ENCODE measurements at regions not wholly inside any gene's neighbourhood (a gene's known extent, or its start where the extent isn't known, plus 50 kb on each side); places are given as distances from the start of the nearest gene placed in this dataset.

DNA sequence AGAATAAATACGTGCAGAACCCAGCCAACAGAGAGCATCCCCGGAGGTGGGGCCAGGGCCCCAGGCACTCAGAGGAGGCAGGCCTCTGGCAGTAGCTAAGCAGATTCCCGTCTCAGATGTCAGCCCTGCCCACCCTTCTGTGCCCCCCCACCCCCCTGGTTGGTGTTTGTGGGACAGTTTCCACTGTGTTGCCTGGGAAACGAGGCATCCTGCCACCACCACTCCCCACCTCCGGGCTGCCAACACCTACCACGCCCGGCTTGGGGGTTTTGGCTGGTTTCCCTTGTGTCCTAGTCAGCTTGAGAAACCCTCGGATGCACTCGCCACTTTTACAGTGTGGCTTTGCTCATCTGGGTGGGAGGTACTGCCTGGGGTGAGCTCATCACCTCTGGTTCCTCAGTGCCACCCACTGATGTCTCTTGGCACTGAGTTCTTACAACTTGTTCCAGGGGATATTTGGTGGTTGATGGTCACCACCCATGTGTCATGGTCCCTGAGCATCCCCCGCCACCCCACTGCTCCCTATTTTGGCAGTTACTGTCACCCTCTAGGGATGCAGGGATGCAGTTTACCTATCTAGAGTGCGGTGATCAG is 72.4 kb upstream of the YWHAQ start:
- no peaks in the 10 kb centered on the region for H3K9me3 ChIP-seq
- ATAC-seq, result peak; percentile 61
- peak in 1 of 3 donors; percentile 67 for DNase-seq
- H3K4me3 ChIP-seq, result no peak overlapping the region
- TF ChIP-seq, protein P1, sequence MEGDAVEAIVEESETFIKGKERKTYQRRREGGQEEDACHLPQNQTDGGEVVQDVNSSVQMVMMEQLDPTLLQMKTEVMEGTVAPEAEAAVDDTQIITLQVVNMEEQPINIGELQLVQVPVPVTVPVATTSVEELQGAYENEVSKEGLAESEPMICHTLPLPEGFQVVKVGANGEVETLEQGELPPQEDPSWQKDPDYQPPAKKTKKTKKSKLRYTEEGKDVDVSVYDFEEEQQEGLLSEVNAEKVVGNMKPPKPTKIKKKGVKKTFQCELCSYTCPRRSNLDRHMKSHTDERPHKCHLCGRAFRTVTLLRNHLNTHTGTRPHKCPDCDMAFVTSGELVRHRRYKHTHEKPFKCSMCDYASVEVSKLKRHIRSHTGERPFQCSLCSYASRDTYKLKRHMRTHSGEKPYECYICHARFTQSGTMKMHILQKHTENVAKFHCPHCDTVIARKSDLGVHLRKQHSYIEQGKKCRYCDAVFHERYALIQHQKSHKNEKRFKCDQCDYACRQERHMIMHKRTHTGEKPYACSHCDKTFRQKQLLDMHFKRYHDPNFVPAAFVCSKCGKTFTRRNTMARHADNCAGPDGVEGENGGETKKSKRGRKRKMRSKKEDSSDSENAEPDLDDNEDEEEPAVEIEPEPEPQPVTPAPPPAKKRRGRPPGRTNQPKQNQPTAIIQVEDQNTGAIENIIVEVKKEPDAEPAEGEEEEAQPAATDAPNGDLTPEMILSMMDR (IDR thresholded peaks at IDR 0.05), result no peak
- intact Hi-C loops (cut with DNase I, micrococcal nuclease), result no loop called here
- H3K36me3 ChIP-seq (ENCODE audit: low read depth), result no peaks in the 10 kb centered on the region
- no peaks in the 10 kb centered on the region for H3K4me1 ChIP-seq (ENCODE audit: low read depth)

DNA sequence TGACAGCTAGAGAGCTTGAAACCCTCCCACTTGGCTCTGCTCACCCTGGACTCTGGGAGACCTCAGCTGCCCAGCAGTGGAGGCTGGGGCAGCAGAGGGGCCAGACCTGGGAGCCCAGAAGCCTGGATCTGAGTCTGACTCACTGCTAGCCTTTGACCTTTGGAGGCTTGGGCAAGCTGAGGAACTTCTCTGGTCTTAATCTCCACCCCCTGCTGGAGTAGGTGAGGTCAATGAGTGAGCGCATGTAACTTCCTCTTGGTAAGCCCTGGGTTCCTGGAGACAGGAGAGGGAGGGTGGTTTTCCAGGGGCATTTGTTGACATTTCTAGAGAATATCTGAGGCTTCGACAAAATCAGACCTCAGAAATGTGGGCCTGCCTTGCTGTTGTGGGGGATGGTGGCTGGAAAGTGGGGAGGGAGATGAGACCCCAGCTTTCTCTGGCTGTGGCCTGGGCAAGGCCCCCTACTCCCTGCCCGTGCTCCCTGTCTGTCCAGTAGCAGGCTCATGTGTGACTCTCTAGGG is 73.0 kb upstream of the YWHAQ start:
- intact Hi-C loops (cut with DNase I, micrococcal nuclease), result no loop called here
- TF ChIP-seq, protein P1 (IDR thresholded peaks at IDR 0.05), result no peak
- H3K4me3 ChIP-seq, result no peak overlapping the region
- ATAC-seq (peak; percentile 87), DNase-seq (peak in 1 of 3 donors; percentile 17)
- H3K9me3 ChIP-seq, result no peaks in the 10 kb centered on the region
- no peaks in the 10 kb centered on the region for H3K4me1 ChIP-seq (ENCODE audit: low read depth)
- H3K36me3 ChIP-seq (ENCODE audit: low read depth), result no peaks in the 10 kb centered on the region

DNA sequence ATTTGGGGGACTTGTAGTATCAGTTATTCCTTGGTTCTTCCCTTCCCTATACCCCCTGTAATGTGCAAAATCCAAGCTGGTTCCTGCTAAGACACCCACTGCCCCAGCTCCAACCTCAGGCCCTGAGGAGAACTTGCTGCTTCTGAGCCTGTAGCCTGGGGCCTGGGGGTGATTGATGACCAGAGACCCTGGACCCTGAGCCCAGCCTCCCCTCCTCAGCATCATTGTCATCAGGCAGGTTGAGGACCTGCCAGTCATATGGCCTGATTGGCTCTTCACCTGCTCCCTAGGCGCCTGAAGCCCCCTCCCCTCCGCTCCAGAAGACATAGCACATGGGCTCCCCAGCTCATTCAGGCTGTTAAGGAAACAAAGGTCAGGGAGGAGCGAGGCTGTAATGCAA is 73.8 kb upstream of the YWHAQ start:
- Histone ChIP-seq H3K4me1 (ENCODE audit: low read depth) (no peaks in the 10 kb centered on the region), H3K4me3 (no peak overlapping the region), H3K36me3 (ENCODE audit: low read depth) (no peaks in the 10 kb centered on the region), H3K9me3 (no peaks in the 10 kb centered on the region)
- TF ChIP-seq, protein P1 (IDR thresholded peaks at IDR 0.05), result no peak
- intact Hi-C loops (cut with DNase I, micrococcal nuclease), result no loop called here
- DNase-seq (no peak), ATAC-seq (no peak)

DNA sequence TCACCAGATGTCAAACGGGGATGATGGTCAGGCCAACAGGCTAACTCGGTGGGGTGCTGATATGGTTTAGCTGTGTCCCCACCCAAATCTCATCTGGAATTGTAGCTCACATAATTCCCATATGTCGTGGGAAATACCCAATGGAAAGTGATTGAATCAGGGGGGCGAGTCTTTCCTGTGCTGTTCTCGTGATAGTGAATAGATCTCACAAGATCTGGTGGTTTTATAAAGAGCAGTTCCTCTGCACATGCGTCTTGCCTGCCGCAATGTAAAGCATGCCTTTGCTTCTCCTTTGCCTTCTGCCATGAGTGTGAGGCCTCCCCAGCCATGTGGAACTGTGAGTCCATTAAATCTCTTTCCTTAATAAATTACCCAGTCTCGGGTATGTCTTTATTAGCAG is 74.4 kb upstream of the YWHAQ start:
- H3K36me3 ChIP-seq (ENCODE audit: low read depth), result no peaks in the 10 kb centered on the region
- TF ChIP-seq, protein P1 (IDR thresholded peaks at IDR 0.05), result no peak
- ATAC-seq (no peak), DNase-seq (no peak)
- no peak overlapping the region for H3K4me3 ChIP-seq
- no peaks in the 10 kb centered on the region for H3K9me3 ChIP-seq
- H3K4me1 ChIP-seq (ENCODE audit: low read depth), result no peaks in the 10 kb centered on the region
- intact Hi-C loops (cut with DNase I, micrococcal nuclease), result no loop called here

DNA sequence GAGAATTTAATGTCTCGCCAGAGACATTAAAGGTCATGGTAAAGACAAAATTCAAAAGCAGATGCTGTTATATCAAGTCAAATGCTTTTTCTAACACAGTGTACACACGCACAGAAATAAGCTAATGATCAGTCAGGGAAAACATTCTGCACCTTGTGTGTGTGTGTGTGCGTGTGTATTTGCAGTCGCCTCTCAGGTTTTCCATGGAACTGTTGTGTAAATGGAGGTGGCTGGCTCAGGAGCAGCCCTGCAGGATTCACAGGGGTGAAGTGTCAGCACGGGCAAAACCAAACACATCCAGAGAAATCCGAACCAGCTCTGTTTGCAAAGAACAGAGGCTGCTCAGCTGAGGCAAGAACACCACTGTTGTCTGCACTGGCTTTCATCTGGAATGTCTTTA is 76.2 kb upstream of the YWHAQ start:
- Histone ChIP-seq H3K9me3 (no peaks in the 10 kb centered on the region), H3K4me3 (no peak overlapping the region), H3K36me3 (ENCODE audit: low read depth) (no peaks in the 10 kb centered on the region), H3K4me1 (ENCODE audit: low read depth) (no peaks in the 10 kb centered on the region)
- intact Hi-C loops (cut with DNase I, micrococcal nuclease), result no loop called here
- ATAC-seq (no peak), DNase-seq (no peak)
- TF ChIP-seq, protein P1 (IDR thresholded peaks at IDR 0.05), result no peak

Data from mucosa of descending colon (tissue), 3 donors.